OCI-LY3 (cell line): ENCODE measurements at regions not wholly inside any gene's neighbourhood (a gene's known extent, or its start where the extent isn't known, plus 50 kb on each side); places are given as distances from the start of the nearest gene placed in this dataset.

ENCODE experiments used
- EZH2phosphoT487 ChIP-seq: fragments of 200-600 bp; shearing (Covaris generic); IDR thresholded peaks from 2 replicates; pipeline ENCODE4 v1.6.1; 2018; ENCODE audit warnings: antibody characterized with exemption, mixed run types, low read depth
- TF ChIP-seq, protein P1 (sequence below): fragments of 200-600, 300-600 bp; sonication (generic); IDR thresholded peaks from 2 replicates; pipeline ENCODE4 v1.5.1; 2014; ENCODE audit warnings: antibody characterized with exemption, low read length, low read depth

GRCh38 chr19:27681972-27682371 lies 1531.0 kb downstream of the UQCRFS1 start:
- TF ChIP-seq, protein P1, sequence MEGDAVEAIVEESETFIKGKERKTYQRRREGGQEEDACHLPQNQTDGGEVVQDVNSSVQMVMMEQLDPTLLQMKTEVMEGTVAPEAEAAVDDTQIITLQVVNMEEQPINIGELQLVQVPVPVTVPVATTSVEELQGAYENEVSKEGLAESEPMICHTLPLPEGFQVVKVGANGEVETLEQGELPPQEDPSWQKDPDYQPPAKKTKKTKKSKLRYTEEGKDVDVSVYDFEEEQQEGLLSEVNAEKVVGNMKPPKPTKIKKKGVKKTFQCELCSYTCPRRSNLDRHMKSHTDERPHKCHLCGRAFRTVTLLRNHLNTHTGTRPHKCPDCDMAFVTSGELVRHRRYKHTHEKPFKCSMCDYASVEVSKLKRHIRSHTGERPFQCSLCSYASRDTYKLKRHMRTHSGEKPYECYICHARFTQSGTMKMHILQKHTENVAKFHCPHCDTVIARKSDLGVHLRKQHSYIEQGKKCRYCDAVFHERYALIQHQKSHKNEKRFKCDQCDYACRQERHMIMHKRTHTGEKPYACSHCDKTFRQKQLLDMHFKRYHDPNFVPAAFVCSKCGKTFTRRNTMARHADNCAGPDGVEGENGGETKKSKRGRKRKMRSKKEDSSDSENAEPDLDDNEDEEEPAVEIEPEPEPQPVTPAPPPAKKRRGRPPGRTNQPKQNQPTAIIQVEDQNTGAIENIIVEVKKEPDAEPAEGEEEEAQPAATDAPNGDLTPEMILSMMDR: no peak
- TF ChIP-seq EZH2phosphoT487: no peak
